GM11168 (cell line): ENCODE measurements at regions not wholly inside any gene's neighbourhood (a gene's known extent, or its start where the extent isn't known, plus 50 kb on each side); places are given as distances from the start of the nearest gene placed in this dataset.
"Not testable (repeated sequence)": the region's sequence is repeated elsewhere in the genome, so short reads cannot be mapped to it uniquely, and the experiment has no call there.

Source experiments
- in situ Hi-C: fragments of 300-500 bp; cut with MboI; formaldehyde crosslinking; loops from one replicate; pipeline ENCODE4 v1.12.0; 2022; ENCODE audit warnings: low sequenced_read_pairs; ENCODE audit not compliant: unreplicated experiment

GRCh38 chr4:27894951-27895350 lies 1034.3 kb downstream of the STIM2 start:
- in situ Hi-C loops, result no loop called here

- in situ Hi-C loops, result no loop called here
Measured at GRCh38 chr4:27908356-27908755, 1047.7 kb downstream of the STIM2 start.

- in situ Hi-C loops, result no loop called here
Measured at GRCh38 chr4:27910227-27910626, 1049.6 kb downstream of the STIM2 start.

- in situ Hi-C loops, result no loop called here
Measured at GRCh38 chr4:27911047-27911446, 1050.4 kb downstream of the STIM2 start.

GRCh38 chr4:27913738-27914137 lies 1053.1 kb downstream of the STIM2 start:
- in situ Hi-C loops, result no loop called here

- in situ Hi-C loops, result no loop called here
Measured at GRCh38 chr4:27915822-27916221, 1055.2 kb downstream of the STIM2 start.

GRCh38 chr4:27916452-27917184 lies 1056.0 kb downstream of the STIM2 start:
- in situ Hi-C loops, result no loop called here

- in situ Hi-C loops, result no loop called here
Measured at GRCh38 chr4:27917381-27917780, 1056.7 kb downstream of the STIM2 start.

- in situ Hi-C loops, result no loop called here
Measured at GRCh38 chr4:27921231-27921630, 1060.6 kb downstream of the STIM2 start.

GRCh38 chr4:27928761-27929540 lies 1068.3 kb downstream of the STIM2 start:
- in situ Hi-C loops, result no loop called here

- in situ Hi-C loops, result no loop called here
Measured at GRCh38 chr4:27930291-27930690, 1069.7 kb downstream of the STIM2 start.

- in situ Hi-C loops, result no loop called here
Measured at GRCh38 chr4:27930976-27931375, 1070.3 kb downstream of the STIM2 start.

- in situ Hi-C loops, result no loop called here
Measured at GRCh38 chr4:27931584-27931983, 1070.9 kb downstream of the STIM2 start.

GRCh38 chr4:27934871-27935270 lies 1074.2 kb downstream of the STIM2 start:
- in situ Hi-C loops, result no loop called here

- in situ Hi-C loops, result no loop called here
Measured at GRCh38 chr4:27946799-27947198, 1086.2 kb downstream of the STIM2 start.

GRCh38 chr4:27947302-27947701 lies 1086.7 kb downstream of the STIM2 start:
- in situ Hi-C loops, result no loop called here

- in situ Hi-C loops, result no loop called here
Measured at GRCh38 chr4:27964095-27964494, 1103.5 kb downstream of the STIM2 start.

- in situ Hi-C loops, result no loop called here
Measured at GRCh38 chr4:27966664-27967063, 1106.0 kb downstream of the STIM2 start.

- in situ Hi-C loops, result no loop called here
Measured at GRCh38 chr4:27973056-27973455, 1112.4 kb downstream of the STIM2 start.

- in situ Hi-C loops, result no loop called here
Measured at GRCh38 chr4:27973700-27974099, 1113.1 kb downstream of the STIM2 start.

GRCh38 chr4:27974339-27974738 lies 1113.7 kb downstream of the STIM2 start:
- in situ Hi-C loops, result no loop called here

- in situ Hi-C loops, result not testable (repeated sequence)
Measured at GRCh38 chr4:27974881-27975280, 1114.2 kb downstream of the STIM2 start.
